Fibroblast of lung (primary cell): ENCODE measurements at regions not wholly inside any gene's neighbourhood (a gene's known extent, or its start where the extent isn't known, plus 50 kb on each side); places are given as distances from the start of the nearest gene placed in this dataset.

Experiments
- CTCF ChIP-seq, 2 donors: IDR thresholded peaks in 1 of 2; conservative IDR thresholded peaks in 1 of 2; 1 replicate in 1 of 2; 2 replicates in 1 of 2; pipeline ENCODE4 v1.5.1; 2011 to 2012; ENCODE audit warnings: low read length in 2 of 2, control low read depth in 1 of 2, inconsistent platforms in 1 of 2, low read depth in 1 of 2, mild to moderate bottlenecking in 1 of 2
- EZH2 ChIP-seq: IDR thresholded peaks from 2 replicates; pipeline ENCODE4 v1.5.1; 2012; ENCODE audit warnings: low read length, control low read depth, mild to moderate bottlenecking; ENCODE audit errors: missing control alignments

GRCh38 chr2:106653465-106653864, 166.3 kb downstream of the CD8B2 start:
- TF ChIP-seq CTCF (conservative IDR thresholded peaks at IDR 0.05 in 1 of 2, IDR thresholded peaks at IDR 0.05 in 1 of 2; ENCODE audit: low read depth in 1 of 2, low read length in 2 of 2) (no peak), EZH2 (no peak)
